ENCODE measurements at regions not wholly inside any gene's neighbourhood (a gene's known extent, or its start where the extent isn't known, plus 50 kb on each side); places are given as distances from the start of the nearest gene placed in this dataset.

DNA sequence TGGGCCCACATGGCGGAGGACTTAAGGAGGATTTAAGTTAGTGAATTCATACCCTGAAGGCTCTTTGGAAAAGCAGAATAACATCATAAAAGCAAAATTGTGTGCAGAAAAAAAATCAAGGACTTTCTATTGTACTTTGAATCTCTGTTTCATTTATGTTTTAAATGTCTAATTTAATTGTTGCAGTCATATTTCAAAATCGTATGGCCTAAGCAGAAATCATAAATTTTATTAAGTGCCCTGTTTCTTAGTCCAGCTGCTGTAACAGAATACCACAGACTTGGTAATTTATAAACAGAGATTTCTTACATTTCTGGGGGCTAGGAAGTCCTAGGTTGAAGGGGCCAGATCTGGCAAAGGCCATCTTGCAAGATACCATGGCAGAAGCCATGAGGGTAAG is 555.6 kb downstream of the LTN1 start:
- WGBS, 2 donors (ENCODE audit: low coverage in 1 of 2): 63 to 75% methylated on average over 2 of the region's 2 CpGs
- Histone ChIP-seq H3K27me3 (no peaks in the 10 kb centered on the region), H3K4me1 (peaks cover 0 to 13% (median 0%) of the 10 kb centered on the region in 3 donors), H3K36me3 (no peaks in the 10 kb centered on the region), H3K9me3 (no peaks in the 10 kb centered on the region), H3K4me3 (no peak overlapping the region), H3K27ac (no peak overlapping the region)
- TF ChIP-seq, protein P1, sequence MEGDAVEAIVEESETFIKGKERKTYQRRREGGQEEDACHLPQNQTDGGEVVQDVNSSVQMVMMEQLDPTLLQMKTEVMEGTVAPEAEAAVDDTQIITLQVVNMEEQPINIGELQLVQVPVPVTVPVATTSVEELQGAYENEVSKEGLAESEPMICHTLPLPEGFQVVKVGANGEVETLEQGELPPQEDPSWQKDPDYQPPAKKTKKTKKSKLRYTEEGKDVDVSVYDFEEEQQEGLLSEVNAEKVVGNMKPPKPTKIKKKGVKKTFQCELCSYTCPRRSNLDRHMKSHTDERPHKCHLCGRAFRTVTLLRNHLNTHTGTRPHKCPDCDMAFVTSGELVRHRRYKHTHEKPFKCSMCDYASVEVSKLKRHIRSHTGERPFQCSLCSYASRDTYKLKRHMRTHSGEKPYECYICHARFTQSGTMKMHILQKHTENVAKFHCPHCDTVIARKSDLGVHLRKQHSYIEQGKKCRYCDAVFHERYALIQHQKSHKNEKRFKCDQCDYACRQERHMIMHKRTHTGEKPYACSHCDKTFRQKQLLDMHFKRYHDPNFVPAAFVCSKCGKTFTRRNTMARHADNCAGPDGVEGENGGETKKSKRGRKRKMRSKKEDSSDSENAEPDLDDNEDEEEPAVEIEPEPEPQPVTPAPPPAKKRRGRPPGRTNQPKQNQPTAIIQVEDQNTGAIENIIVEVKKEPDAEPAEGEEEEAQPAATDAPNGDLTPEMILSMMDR (IDR thresholded peaks at IDR 0.05): no peak
- TF ChIP-seq POLR2A (IDR thresholded peaks at IDR 0.05): no peak
- TF ChIP-seq EP300 (IDR thresholded peaks at IDR 0.05): no peak
- TF ChIP-seq POLR2AphosphoS5 (IDR thresholded peaks at IDR 0.05): no peak
- no peak for ATAC-seq

DNA sequence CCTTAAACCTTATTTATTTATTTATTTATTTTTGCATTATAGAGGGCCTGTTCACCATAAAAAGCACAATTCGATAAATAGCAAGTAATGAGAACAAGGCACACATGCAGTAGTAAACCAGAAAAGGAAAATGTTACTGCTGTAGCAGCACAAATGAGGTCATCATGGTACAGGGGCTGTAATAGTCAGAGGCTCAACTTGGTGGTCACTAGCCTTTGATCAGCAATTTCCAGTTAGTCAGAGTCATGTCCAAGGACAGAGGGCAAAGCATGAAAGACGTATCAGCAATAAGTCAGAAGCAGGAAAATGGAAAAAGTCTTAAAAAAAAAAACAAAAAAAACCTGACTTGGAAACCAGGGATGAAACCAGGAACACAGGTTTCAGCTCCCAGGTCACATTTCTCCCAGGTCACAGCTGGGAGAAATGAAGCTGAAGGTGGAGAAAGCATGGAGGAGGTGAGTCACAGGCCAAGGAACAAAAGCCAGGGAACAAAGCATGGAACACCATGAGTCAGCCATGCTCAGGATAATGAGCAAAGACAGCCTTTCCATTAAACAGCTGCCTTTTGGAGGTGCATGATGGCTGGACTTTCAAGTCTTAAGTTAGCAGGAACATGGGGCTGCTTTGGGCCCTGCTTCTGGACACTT is 556.3 kb downstream of the LTN1 start:
- Histone ChIP-seq H3K9me3 (no peaks in the 10 kb centered on the region), H3K27ac (no peak overlapping the region), H3K36me3 (no peaks in the 10 kb centered on the region), H3K27me3 (no peaks in the 10 kb centered on the region), H3K4me3 (no peak overlapping the region), H3K4me1 (peaks cover 0 to 13% (median 0%) of the 10 kb centered on the region in 3 donors)
- 74 to 100% methylated on average over 1 to 2 of the region's 2 CpGs for WGBS, 2 donors (ENCODE audit: low coverage in 1 of 2)
- ATAC-seq: no peak
- TF ChIP-seq EP300 (IDR thresholded peaks at IDR 0.05) (no peak), POLR2A (IDR thresholded peaks at IDR 0.05) (no peak), POLR2AphosphoS5 (IDR thresholded peaks at IDR 0.05) (no peak)
- TF ChIP-seq, protein P1 (IDR thresholded peaks at IDR 0.05): no peak

DNA sequence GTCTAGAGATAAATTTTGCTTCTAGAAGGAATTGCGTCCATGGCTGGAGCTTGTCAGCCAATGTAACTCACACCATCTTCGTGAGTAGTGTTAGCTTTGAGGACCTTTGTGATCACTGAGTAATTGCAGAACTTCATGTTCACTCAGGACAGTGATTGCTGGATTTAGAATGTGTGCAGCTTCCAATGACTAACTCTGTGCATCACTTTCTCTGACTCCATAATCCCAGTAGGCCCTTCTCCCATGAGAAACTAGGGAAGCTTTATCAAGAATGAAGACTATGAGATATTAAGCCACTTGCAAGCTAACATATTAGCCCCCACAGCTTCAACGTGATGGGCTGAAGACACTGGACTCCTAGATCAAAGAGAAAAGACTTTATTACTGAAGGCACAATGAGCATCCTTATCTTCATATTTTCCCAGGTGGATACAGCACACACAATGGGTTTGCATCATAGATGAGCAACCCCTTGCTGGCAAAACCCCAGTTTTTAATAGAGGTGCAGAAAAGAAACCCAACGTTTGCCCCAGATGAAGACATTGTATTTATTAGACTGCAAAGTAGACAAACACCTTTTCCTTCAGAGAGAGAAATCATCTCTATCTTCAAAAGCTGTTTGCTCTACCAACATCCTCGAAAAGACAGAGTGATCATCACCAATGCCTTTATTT is 561.0 kb downstream of the LTN1 start:
- ATAC-seq: no peak

DNA sequence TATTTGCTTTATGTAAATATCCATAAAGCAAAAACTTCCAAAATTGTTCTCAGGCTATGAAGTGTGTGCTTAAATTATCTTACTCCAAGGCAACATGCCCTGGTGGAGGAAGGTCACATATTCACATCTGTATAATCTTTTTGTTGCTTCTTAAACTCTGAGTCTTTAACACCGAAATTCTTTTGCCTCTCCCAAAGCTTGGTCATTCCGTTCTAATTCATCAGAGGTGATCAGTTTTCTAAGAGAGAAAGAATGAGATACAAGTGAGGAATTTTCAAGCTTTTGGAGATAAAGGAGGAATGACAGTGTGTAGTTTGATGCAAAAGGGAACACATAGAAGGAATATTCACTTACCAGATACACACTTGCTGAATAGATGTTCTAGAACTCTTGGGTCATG is 561.7 kb downstream of the LTN1 start:
- 83 to 88% methylated on average over 2 of the region's 2 CpGs for WGBS, 2 donors (ENCODE audit: low coverage in 1 of 2)
- H3K4me3 ChIP-seq: no peak overlapping the region
- no peak overlapping the region for H3K27ac ChIP-seq
- no peaks in the 10 kb centered on the region for H3K27me3 ChIP-seq
- H3K36me3 ChIP-seq: no peaks in the 10 kb centered on the region
- peaks cover 0 to 19% (median 0%) of the 10 kb centered on the region in 3 donors for H3K4me1 ChIP-seq
- H3K9me3 ChIP-seq: no peaks in the 10 kb centered on the region
- TF ChIP-seq POLR2A (IDR thresholded peaks at IDR 0.05) (no peak), EP300 (IDR thresholded peaks at IDR 0.05) (no peak), POLR2AphosphoS5 (IDR thresholded peaks at IDR 0.05) (no peak)
- TF ChIP-seq, protein P1 (IDR thresholded peaks at IDR 0.05): no peak
- no peak for ATAC-seq

More for the DNA sequence above, 561.0 kb downstream of the LTN1 start:
- Histone ChIP-seq H3K27ac (no peak overlapping the region), H3K4me1 (peaks cover 0 to 19% (median 0%) of the 10 kb centered on the region in 3 donors), H3K4me3 (no peak overlapping the region), H3K36me3 (no peaks in the 10 kb centered on the region), H3K9me3 (no peaks in the 10 kb centered on the region), H3K27me3 (no peaks in the 10 kb centered on the region)
- WGBS, 2 donors (ENCODE audit: low coverage in 1 of 2): 84 to 96% methylated on average over 5 of the region's 5 CpGs
- TF ChIP-seq POLR2A (IDR thresholded peaks at IDR 0.05): no peak
- no peak for TF ChIP-seq EP300 (IDR thresholded peaks at IDR 0.05)
- TF ChIP-seq, protein P1 (IDR thresholded peaks at IDR 0.05): no peak
- no peak for TF ChIP-seq POLR2AphosphoS5 (IDR thresholded peaks at IDR 0.05)

DNA sequence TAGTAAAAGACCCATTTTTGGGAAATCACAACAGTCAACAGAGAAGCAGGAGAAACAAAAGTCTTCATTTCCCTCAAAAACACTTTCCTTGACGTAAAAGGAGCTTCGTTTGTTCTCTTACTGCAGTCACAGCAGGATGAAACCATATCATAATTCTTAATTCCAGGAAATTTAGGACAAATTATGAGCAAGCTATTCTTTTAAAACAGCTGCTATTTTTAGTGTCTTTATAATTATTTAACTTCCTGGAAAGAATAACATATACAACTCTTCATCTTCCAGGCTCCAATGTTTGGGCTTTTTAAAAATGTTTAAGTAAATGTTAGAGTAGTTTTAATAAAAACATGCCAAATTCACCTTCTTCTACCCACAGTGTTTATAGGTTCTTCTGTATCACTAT is 563.5 kb downstream of the LTN1 start:
- no peak overlapping the region for H3K4me3 ChIP-seq
- TF ChIP-seq, protein P1 (IDR thresholded peaks at IDR 0.05): no peak
- TF ChIP-seq POLR2AphosphoS5 (IDR thresholded peaks at IDR 0.05) (no peak), POLR2A (IDR thresholded peaks at IDR 0.05) (no peak), EP300 (IDR thresholded peaks at IDR 0.05) (no peak)
- ATAC-seq: no peak
- H3K36me3 ChIP-seq: no peaks in the 10 kb centered on the region
- H3K27me3 ChIP-seq: no peaks in the 10 kb centered on the region
- H3K27ac ChIP-seq: peak overlapping the region in 2 of 4 donors; percentile 42 to 44
- 25 to 53% methylated on average over 2 of the region's 2 CpGs for WGBS, 2 donors (ENCODE audit: low coverage in 1 of 2)
- H3K4me1 ChIP-seq: peaks cover 0 to 19% (median 0%) of the 10 kb centered on the region in 3 donors
- H3K9me3 ChIP-seq: no peaks in the 10 kb centered on the region
